ENCODE measurements at regions not wholly inside any gene's neighbourhood (a gene's known extent, or its start where the extent isn't known, plus 50 kb on each side); places are given as distances from the start of the nearest gene placed in this dataset.

- Mint-ChIP-seq H3K27me3 (ENCODE audit: unreplicated experiment) (no peaks in the 10 kb centered on the region), H3K9me3 (ENCODE audit: unreplicated experiment) (peaks cover 5% of the 10 kb centered on the region), H3K27ac (ENCODE audit: unreplicated experiment) (no peak overlapping the region), H3K4me1 (ENCODE audit: low read depth, unreplicated experiment) (no peaks in the 10 kb centered on the region), H3K36me3 (ENCODE audit: unreplicated experiment) (peaks cover 5% of the 10 kb centered on the region), H3K4me3 (ENCODE audit: unreplicated experiment) (no peak overlapping the region)
- no peak for TF ChIP-seq CTCF (IDR thresholded peaks at IDR 0.05; ENCODE audit: partially characterized antibody, unreplicated experiment)
- DNase-seq = no peak
These were observed 130.2 kb downstream of the HTR1B start for GRCh38 chr6:77332915-77333623.

DNA sequence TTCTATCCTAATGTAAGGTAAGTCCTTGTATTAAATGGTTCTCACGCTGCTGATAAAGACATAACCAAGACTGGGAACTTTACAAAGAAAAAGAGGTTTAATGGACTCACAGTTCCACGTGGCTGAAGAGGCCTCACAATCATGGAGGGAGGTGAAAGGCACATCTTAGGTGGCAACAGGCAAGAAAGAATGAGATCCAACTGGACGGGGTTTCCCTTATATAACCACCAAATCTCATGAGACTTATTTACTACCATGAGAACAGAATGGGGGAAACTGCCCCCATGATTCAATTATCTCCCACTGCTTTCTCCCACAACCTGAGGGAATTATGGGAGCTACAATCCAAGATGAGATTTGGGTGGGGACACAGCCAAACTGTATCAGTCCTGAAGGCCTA is 136.6 kb downstream of the HTR1B start:
- Mint-ChIP-seq H3K27ac (ENCODE audit: unreplicated experiment) (no peak overlapping the region), H3K4me3 (ENCODE audit: unreplicated experiment) (no peak overlapping the region), H3K36me3 (ENCODE audit: unreplicated experiment) (no peaks in the 10 kb centered on the region), H3K4me1 (ENCODE audit: low read depth, unreplicated experiment) (no peaks in the 10 kb centered on the region), H3K27me3 (ENCODE audit: unreplicated experiment) (no peaks in the 10 kb centered on the region), H3K9me3 (ENCODE audit: unreplicated experiment) (no peaks in the 10 kb centered on the region)
- no peak for TF ChIP-seq CTCF (IDR thresholded peaks at IDR 0.05; ENCODE audit: partially characterized antibody, unreplicated experiment)
- no peak for DNase-seq

- no peaks in the 10 kb centered on the region for H3K4me1 Mint-ChIP-seq (ENCODE audit: low read depth, unreplicated experiment)
- TF ChIP-seq CTCF (IDR thresholded peaks at IDR 0.05; ENCODE audit: partially characterized antibody, unreplicated experiment) = no peak
- no peaks in the 10 kb centered on the region for H3K9me3 Mint-ChIP-seq (ENCODE audit: unreplicated experiment)
- no peaks in the 10 kb centered on the region for H3K36me3 Mint-ChIP-seq (ENCODE audit: unreplicated experiment)
- no peak overlapping the region for H3K4me3 Mint-ChIP-seq (ENCODE audit: unreplicated experiment)
- H3K27ac Mint-ChIP-seq (ENCODE audit: unreplicated experiment) = no peak overlapping the region
- no peaks in the 10 kb centered on the region for H3K27me3 Mint-ChIP-seq (ENCODE audit: unreplicated experiment)
- DNase-seq = no peak
These were observed 137.3 kb downstream of the HTR1B start for GRCh38 chr6:77326029-77326428.

DNA sequence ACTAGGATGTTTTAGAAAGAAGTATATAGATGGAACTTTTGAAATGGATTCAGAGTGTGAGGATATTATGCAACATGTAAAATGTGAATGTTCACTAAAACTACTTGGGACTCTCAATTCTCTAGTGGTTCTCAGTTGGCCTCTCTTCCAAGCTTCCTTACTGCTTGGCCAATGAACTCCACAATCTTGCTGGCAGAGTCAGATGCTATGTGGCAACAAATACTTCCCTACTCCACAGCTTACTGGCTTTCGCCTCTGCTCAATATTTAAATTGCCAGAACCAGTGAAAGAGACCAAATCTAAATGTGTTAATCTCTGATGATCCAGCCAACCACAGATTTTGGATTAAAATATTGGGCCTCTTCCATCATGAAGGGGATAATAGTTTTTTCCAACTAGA is 138.4 kb downstream of the HTR1B start:
- no peaks in the 10 kb centered on the region for H3K9me3 Mint-ChIP-seq (ENCODE audit: unreplicated experiment)
- H3K27ac Mint-ChIP-seq (ENCODE audit: unreplicated experiment) = no peak overlapping the region
- TF ChIP-seq CTCF (IDR thresholded peaks at IDR 0.05; ENCODE audit: partially characterized antibody, unreplicated experiment) = no peak
- H3K4me3 Mint-ChIP-seq (ENCODE audit: unreplicated experiment) = no peak overlapping the region
- no peaks in the 10 kb centered on the region for H3K27me3 Mint-ChIP-seq (ENCODE audit: unreplicated experiment)
- DNase-seq = no peak
- H3K36me3 Mint-ChIP-seq (ENCODE audit: unreplicated experiment) = no peaks in the 10 kb centered on the region
- H3K4me1 Mint-ChIP-seq (ENCODE audit: low read depth, unreplicated experiment) = no peaks in the 10 kb centered on the region

DNA sequence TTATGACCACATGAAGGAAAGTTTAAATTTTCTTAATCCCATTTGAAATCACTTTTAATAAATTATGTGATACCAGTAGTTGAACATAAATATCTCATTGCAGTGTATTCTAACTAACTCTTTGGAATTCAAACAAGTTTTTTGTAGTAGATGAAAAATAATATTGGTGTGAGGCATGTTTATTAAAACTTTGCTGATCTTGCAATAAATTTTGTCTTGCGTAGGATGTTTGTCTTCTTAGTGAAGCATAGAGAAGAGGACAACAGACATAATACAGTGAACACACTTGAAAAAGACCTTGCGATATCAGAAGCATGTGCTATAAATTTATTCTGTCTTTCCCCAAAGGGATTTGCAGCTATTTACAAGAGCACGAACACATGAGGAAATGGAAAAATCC is 140.7 kb downstream of the HTR1B start:
- no peak for DNase-seq
- Mint-ChIP-seq H3K4me1 (ENCODE audit: low read depth, unreplicated experiment) (no peaks in the 10 kb centered on the region), H3K36me3 (ENCODE audit: unreplicated experiment) (no peaks in the 10 kb centered on the region), H3K27me3 (ENCODE audit: unreplicated experiment) (no peaks in the 10 kb centered on the region), H3K27ac (ENCODE audit: unreplicated experiment) (no peak overlapping the region), H3K4me3 (ENCODE audit: unreplicated experiment) (no peak overlapping the region), H3K9me3 (ENCODE audit: unreplicated experiment) (no peaks in the 10 kb centered on the region)
- no peak for TF ChIP-seq CTCF (IDR thresholded peaks at IDR 0.05; ENCODE audit: partially characterized antibody, unreplicated experiment)
